Thoracic aorta (tissue), 2 donors: ENCODE measurements at regions not wholly inside any gene's neighbourhood (a gene's known extent, or its start where the extent isn't known, plus 50 kb on each side); places are given as distances from the start of the nearest gene placed in this dataset.

Experiments used
- ATAC-seq: fragments of 150-250 bp; one replicate; pipeline ENCODE4 v1.8.0; 2017; ENCODE audit warnings: low read depth; ENCODE audit not compliant: insufficient number of reproducible peaks, low FRiP score
- DNase-seq: peaks from one replicate; pipeline ENCODE4 v3.0.0-alpha.2; 2020; ENCODE audit warnings: low spot score
- H3K27ac ChIP-seq, 2 donors: fragments of 200-600 bp; sonication (generic); 1 replicate in 1 of 2; 2 replicates in 1 of 2; pipeline ENCODE4 v1.5.1; 2016; ENCODE audit warnings: mild to moderate bottlenecking in 2 of 2, moderate library complexity in 2 of 2
- H3K27me3 ChIP-seq: fragments of 200-600 bp; sonication (generic); replicated peaks from 2 replicates; pipeline ENCODE4 v1.6.0; 2016; ENCODE audit warnings: mild to moderate bottlenecking; ENCODE audit not compliant: insufficient read depth
- H3K36me3 ChIP-seq: fragments of 200-600 bp; sonication (generic); one replicate; pipeline ENCODE4 v1.5.1; 2016
- H3K4me1 ChIP-seq, 2 donors: fragments of 200-600 bp; sonication (generic); 1 replicate in 1 of 2; 2 replicates in 1 of 2; pipeline versions ENCODE4 v1.5.1 to v1.6.0; 2016; ENCODE audit warnings: low read depth in 2 of 2, mild to moderate bottlenecking in 1 of 2; ENCODE audit not compliant: control insufficient read depth in 1 of 2
- H3K4me3 ChIP-seq: fragments of 200-600 bp; sonication (generic); 2 replicates; pipeline ENCODE4 v1.5.1; 2016; ENCODE audit warnings: mild to moderate bottlenecking
- H3K9me3 ChIP-seq: fragments of 200-600 bp; sonication (generic); 2 replicates; pipeline ENCODE4 v1.5.1; 2016
- CTCF ChIP-seq: fragments of 200-600 bp; sonication (generic); IDR thresholded peaks from one replicate; pipeline ENCODE4 v1.5.1; 2019; ENCODE audit warnings: antibody characterized with exemption

- no peaks in the 10 kb centered on the region for H3K4me1 ChIP-seq
- no peak for ATAC-seq
- DNase-seq, result no peak
- no peaks in the 10 kb centered on the region for H3K9me3 ChIP-seq
- no peak overlapping the region for H3K27ac ChIP-seq
- no peak overlapping the region for H3K4me3 ChIP-seq
- H3K36me3 ChIP-seq, result no peaks in the 10 kb centered on the region
- no peaks in the 10 kb centered on the region for H3K27me3 ChIP-seq
- no peak for TF ChIP-seq CTCF
Observed at GRCh38 chr2:200079356-200079755, 124.0 kb downstream of the MAIP1 start.

GRCh38 chr2:200081236-200081635, 125.9 kb downstream of the MAIP1 start:
- no peak for ATAC-seq
- H3K27ac ChIP-seq, result no peak overlapping the region
- TF ChIP-seq CTCF, result no peak
- H3K4me1 ChIP-seq, result no peaks in the 10 kb centered on the region
- H3K9me3 ChIP-seq, result no peaks in the 10 kb centered on the region
- H3K36me3 ChIP-seq, result no peaks in the 10 kb centered on the region
- H3K27me3 ChIP-seq, result no peaks in the 10 kb centered on the region
- no peak overlapping the region for H3K4me3 ChIP-seq
- no peak for DNase-seq

- no peak for ATAC-seq
- no peaks in the 10 kb centered on the region for H3K4me1 ChIP-seq
- H3K9me3 ChIP-seq, result no peaks in the 10 kb centered on the region
- H3K36me3 ChIP-seq, result no peaks in the 10 kb centered on the region
- H3K4me3 ChIP-seq, result no peak overlapping the region
- TF ChIP-seq CTCF, result no peak
- H3K27me3 ChIP-seq, result no peaks in the 10 kb centered on the region
- no peak for DNase-seq
- H3K27ac ChIP-seq, result no peak overlapping the region
Observed at GRCh38 chr2:200081811-200082210, 126.4 kb downstream of the MAIP1 start.

- no peak for TF ChIP-seq CTCF
- Histone ChIP-seq H3K36me3 (no peaks in the 10 kb centered on the region), H3K4me3 (no peak overlapping the region), H3K27ac (no peak overlapping the region), H3K9me3 (no peaks in the 10 kb centered on the region), H3K4me1 (no peaks in the 10 kb centered on the region), H3K27me3 (no peaks in the 10 kb centered on the region)
- no peak for DNase-seq
- ATAC-seq, result no peak
Observed at GRCh38 chr2:200084036-200084435, 128.7 kb downstream of the MAIP1 start.

- no peaks in the 10 kb centered on the region for H3K9me3 ChIP-seq
- H3K4me1 ChIP-seq, result no peaks in the 10 kb centered on the region
- no peaks in the 10 kb centered on the region for H3K36me3 ChIP-seq
- DNase-seq (no peak), ATAC-seq (no peak)
- H3K27me3 ChIP-seq, result no peaks in the 10 kb centered on the region
- no peak for TF ChIP-seq CTCF
- no peak overlapping the region for H3K4me3 ChIP-seq
- H3K27ac ChIP-seq, result no peak overlapping the region
Observed at GRCh38 chr2:200086911-200087310, 131.5 kb downstream of the MAIP1 start.
